ENCODE measurements at regions not wholly inside any gene's neighbourhood (a gene's known extent, or its start where the extent isn't known, plus 50 kb on each side); places are given as distances from the start of the nearest gene placed in this dataset.

DNA sequence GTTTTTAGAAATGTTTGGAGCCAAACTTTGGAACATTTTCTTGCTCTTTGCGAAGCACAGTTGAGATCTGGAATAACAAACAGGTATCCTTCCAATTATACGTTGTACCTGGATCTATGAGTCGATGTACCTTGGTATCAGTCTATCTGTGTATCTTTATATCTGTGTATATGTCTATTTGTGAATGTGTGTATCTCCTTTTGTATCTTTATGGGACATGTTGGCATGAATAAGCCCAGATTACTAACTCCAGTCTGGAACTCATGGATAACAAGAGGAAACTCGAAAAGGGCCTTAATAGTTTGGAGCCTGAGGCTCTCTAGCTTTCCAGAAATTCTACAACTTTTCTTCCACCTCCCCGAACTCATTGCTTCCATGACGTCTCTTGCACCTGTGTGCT lies 490.0 kb downstream of the GATA3 start:
- TF ChIP-seq, protein P1, sequence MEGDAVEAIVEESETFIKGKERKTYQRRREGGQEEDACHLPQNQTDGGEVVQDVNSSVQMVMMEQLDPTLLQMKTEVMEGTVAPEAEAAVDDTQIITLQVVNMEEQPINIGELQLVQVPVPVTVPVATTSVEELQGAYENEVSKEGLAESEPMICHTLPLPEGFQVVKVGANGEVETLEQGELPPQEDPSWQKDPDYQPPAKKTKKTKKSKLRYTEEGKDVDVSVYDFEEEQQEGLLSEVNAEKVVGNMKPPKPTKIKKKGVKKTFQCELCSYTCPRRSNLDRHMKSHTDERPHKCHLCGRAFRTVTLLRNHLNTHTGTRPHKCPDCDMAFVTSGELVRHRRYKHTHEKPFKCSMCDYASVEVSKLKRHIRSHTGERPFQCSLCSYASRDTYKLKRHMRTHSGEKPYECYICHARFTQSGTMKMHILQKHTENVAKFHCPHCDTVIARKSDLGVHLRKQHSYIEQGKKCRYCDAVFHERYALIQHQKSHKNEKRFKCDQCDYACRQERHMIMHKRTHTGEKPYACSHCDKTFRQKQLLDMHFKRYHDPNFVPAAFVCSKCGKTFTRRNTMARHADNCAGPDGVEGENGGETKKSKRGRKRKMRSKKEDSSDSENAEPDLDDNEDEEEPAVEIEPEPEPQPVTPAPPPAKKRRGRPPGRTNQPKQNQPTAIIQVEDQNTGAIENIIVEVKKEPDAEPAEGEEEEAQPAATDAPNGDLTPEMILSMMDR (IDR thresholded peaks at IDR 0.05; ENCODE audit: low read depth, low read length, missing control alignments): no peak
- H3K4me3 ChIP-seq (ENCODE audit: low read depth, low read length): no peak overlapping the region
- DNase-seq (ENCODE audit: low read depth): no peak

DNA sequence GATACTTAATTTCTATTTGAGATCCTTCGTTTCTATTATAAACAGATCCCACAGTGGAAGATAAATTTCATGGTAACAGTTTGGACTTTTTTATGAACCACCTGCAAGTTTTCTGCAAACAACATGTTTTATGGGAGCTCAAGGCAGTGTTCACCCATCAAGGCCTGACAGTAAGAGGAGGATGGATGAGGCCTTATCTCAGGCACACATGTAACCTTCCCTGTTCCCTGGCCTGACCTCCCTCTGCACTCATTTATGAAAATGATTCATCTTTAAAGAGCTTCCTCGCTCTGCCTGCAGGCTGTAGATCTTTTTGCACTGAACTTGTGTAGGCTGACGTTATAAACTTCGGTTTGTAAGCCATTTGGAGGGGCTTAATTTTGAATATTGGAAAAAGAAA lies 500.1 kb downstream of the GATA3 start:
- no peak overlapping the region for H3K4me3 ChIP-seq (ENCODE audit: low read depth, low read length)
- TF ChIP-seq, protein P1 (IDR thresholded peaks at IDR 0.05; ENCODE audit: low read depth, low read length, missing control alignments): no peak
- no peak for DNase-seq (ENCODE audit: low read depth)

DNA sequence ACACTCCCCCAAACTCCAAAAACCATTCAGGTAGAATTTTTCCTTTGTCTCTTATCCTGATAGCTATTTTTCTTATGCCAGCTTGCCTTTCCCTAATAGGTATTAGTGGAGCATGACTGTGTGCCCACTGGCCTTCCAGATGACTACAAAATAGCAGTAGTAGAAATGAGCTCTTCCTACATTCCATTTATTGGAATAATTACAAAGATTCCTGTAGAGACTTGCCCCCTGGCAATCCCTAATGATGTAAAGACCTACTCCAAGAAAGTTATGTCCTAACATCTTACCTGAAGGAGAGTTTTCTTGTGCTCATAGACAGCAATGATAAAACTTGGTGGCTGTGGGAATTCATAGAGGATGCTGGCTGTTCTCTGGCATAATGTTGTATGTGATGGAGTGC lies 501.8 kb downstream of the GATA3 start:
- TF ChIP-seq, protein P1 (IDR thresholded peaks at IDR 0.05; ENCODE audit: low read depth, low read length, missing control alignments): no peak
- no peak for DNase-seq (ENCODE audit: low read depth)
- no peak overlapping the region for H3K4me3 ChIP-seq (ENCODE audit: low read depth, low read length)

DNA sequence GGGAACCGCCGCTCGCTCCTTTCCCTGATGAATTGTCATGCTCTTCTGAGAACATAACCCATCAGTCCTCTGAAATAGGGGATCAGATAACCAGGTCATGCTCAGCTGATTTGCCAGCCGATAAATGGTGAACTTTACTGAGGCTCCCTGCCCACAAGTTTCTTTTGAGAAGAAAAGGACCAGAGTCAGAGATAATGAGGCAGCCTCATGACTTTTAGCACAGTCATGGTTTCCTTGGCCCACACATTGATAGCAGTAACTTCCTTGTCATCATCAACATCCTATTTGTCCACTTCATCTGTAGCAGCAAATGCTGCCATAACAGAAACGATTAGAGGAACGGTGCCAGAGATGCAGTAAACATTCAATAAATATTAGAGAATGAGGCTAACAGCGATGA lies 509.0 kb downstream of the GATA3 start:
- no peak overlapping the region for H3K4me3 ChIP-seq (ENCODE audit: low read depth, low read length)
- no peak for DNase-seq (ENCODE audit: low read depth)
- TF ChIP-seq, protein P1 (IDR thresholded peaks at IDR 0.05; ENCODE audit: low read depth, low read length, missing control alignments): no peak

DNA sequence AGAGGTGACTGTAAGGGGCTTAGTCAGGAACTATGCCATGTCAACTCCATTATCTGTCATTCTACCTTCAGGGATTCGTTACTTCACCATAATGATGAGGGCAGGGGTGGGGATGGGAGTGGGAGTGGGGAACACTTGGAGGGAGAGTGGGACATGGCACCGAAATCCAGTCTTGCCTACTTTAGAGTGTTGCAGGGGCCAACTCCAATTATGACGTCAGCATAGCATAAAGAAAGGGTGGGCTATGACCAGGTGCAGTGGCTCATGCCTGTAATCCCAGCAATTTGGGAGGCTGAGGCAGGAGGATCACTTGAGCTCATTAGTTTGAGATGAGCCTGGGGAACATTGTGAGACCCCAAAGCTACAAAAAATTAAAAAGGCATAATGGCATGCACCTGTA lies 512.2 kb downstream of the GATA3 start:
- H3K4me3 ChIP-seq (ENCODE audit: low read depth, low read length): no peak overlapping the region
- no peak for DNase-seq (ENCODE audit: low read depth)
- TF ChIP-seq, protein P1 (IDR thresholded peaks at IDR 0.05; ENCODE audit: low read depth, low read length, missing control alignments): no peak

DNA sequence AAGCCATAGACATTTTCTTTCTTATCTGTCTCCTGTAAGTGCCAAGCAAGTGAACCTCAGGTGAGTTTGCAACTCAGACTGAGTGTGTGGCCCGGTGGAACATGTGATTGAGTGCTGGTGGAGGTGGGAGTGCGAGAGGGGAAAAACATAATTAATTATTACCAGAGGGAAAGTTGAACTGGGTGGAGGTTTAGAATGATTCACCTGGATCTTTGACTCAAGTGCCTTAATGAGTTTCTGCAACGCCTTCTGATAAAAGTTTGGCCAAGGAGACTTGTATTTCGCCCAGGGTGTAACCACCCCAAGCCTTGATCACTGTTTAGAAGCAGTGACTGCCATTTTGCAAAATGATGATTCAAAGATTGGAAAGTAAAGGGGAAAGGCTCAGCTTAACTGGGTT lies 513.9 kb downstream of the GATA3 start:
- H3K4me3 ChIP-seq (ENCODE audit: low read depth, low read length): no peak overlapping the region
- no peak for DNase-seq (ENCODE audit: low read depth)
- TF ChIP-seq, protein P1 (IDR thresholded peaks at IDR 0.05; ENCODE audit: low read depth, low read length, missing control alignments): no peak

DNA sequence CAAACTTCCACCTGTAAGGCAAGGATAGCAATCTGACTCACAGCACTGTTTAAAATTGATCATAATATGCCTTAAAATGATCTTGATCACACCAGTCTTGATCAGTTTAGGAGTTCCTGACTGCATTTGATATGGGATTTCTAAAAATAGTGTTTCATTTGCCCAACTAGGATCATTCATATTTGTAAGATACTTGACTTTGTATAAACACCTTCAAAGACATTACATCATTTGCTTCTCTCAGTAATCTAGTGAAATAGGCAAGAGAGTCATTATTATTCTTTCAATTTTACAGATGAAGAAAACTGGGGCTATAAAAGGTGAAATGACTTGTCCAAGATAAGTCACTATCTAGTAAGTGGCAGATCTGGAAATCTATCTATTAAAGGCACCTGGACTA lies 521.1 kb downstream of the GATA3 start:
- no peak overlapping the region for H3K4me3 ChIP-seq (ENCODE audit: low read depth, low read length)
- DNase-seq (ENCODE audit: low read depth): no peak
- TF ChIP-seq, protein P1 (IDR thresholded peaks at IDR 0.05; ENCODE audit: low read depth, low read length, missing control alignments): no peak
